Endothelial cell of hepatic sinusoid (primary cell): ENCODE measurements at regions not wholly inside any gene's neighbourhood (a gene's known extent, or its start where the extent isn't known, plus 50 kb on each side); places are given as distances from the start of the nearest gene placed in this dataset.
"Not testable (repeated sequence)": the region's sequence is repeated elsewhere in the genome, so short reads cannot be mapped to it uniquely, and the experiment has no call there.

Experiments used
- in situ Hi-C: cut with HindIII; loops from 2 replicates; pipeline ENCODE4 v1.10.0; 2017; ENCODE audit warnings: low sequenced_read_pairs

- in situ Hi-C loops, result loop anchor here (5.0 kb wide), 1 partner anchor 90 kb away; no protein-coding TSS in a partner anchor
Measured at GRCh38 chr3:72032441-72033135, 247.6 kb upstream of the PROK2 start.

DNA sequence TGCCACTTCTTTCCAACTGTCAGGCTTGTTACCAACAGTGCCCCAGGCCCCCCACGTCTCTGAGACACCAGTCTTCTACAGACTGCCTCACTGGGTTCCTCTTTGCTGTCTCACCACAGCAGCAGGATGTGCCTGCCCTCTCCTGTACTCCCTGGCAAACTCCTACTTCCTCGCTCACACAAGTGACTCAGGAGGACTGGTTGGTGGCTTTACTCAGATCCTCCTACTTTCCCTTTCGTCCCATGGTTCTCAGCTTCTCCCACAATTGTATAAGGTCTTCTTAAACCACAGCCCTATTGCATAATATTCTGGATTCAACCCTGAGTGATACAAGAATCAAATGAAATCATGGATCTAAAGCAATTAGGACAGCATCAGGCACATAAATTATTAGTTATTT is 246.6 kb upstream of the PROK2 start:
- in situ Hi-C loops, result loop anchor here (5.0 kb wide), 1 partner anchor 89 kb away; no protein-coding TSS in a partner anchor

DNA sequence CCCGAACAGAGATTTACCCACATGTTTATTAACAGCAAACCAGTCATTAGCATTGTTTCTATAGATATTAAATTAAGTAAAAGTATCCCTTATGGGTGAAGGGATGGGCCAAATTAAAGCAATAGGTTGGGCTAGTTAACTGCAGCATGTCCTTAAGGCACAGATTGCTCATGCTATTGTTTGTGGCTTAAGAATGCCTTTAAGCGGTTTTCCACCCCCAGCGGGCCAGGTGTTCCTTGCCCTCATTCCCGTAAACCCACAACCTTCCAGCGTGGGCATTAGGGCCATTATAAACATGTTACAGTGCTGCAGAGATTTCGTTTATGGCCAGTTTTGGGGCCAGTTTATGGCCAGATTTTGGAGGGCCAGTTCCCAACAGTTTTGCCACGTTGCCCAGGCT is 245.3 kb upstream of the PROK2 start:
- in situ Hi-C loops, result loop anchor here (5.0 kb wide), 1 partner anchor 88 kb away; no protein-coding TSS in a partner anchor

GRCh38 chr3:72028726-72029125 is 243.8 kb upstream of the PROK2 start:
- in situ Hi-C loops, result not testable (repeated sequence)

DNA sequence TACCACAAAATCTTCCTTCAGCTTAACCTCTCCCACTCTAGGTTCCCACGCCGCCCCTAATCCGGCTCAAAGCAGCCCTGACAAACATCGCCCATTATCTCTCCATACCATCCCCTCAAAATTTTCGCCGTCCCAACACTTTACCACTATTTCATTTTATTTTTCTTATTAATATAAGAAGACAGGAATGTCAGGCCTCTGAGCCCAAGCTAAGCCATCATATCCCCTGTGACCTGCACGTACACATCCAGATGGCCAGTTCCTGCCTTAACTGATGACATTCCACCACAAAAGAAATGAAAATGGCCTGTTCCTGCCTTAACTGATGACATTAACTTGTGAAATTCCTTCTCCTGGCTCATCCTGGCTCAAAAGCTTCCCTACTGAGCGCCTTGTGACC is 243.4 kb upstream of the PROK2 start:
- in situ Hi-C loops, result not testable (repeated sequence)

GRCh38 chr3:72027728-72028127 is 242.8 kb upstream of the PROK2 start:
- in situ Hi-C loops, result not testable (repeated sequence)

DNA sequence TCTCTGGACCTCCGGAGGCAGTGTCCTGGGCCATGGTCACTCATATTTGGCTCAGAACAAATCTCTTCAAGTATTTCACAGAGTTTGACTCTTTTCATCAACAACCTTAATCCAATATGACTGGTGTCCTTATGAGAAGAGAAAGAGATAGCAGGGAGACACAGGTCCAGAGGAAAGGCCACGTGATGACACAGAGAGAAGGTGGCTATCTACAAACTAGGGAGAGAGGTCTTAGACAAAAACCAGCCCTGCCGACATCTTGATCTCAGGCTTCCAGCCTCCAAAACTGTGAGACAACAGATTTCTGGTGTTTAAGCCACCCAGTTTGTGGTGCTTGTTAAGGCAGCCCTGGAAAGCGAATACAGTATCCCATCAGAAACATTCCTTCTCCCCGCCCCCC is 237.1 kb upstream of the PROK2 start:
- in situ Hi-C loops, result no loop called here

- in situ Hi-C loops, result no loop called here
Measured at GRCh38 chr3:72021531-72021930, 236.6 kb upstream of the PROK2 start.

- in situ Hi-C loops, result no loop called here
Measured at GRCh38 chr3:72018343-72018984, 233.5 kb upstream of the PROK2 start.

GRCh38 chr3:72017935-72018334 is 233.0 kb upstream of the PROK2 start:
- in situ Hi-C loops, result no loop called here

DNA sequence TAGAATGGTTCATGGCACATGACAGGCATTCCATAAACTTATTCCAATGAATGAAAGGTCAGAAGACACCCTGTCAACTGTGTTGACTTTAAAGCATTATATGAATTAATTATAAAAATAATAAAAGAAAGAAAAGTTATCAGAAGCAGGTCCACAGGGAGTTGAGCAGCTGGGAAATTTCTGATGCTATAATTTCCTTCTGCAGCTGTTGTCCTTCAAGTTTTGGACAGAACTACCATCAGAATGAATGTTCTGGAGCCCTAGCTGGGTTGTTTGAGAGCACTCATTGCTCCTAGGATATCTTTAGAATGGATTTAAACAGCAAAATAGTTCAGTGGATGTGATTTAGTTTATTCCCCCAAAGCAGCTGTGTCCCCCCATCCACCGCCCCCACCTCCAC is 232.4 kb upstream of the PROK2 start:
- in situ Hi-C loops, result no loop called here

GRCh38 chr3:72015463-72015862 is 230.5 kb upstream of the PROK2 start:
- in situ Hi-C loops, result no loop called here

DNA sequence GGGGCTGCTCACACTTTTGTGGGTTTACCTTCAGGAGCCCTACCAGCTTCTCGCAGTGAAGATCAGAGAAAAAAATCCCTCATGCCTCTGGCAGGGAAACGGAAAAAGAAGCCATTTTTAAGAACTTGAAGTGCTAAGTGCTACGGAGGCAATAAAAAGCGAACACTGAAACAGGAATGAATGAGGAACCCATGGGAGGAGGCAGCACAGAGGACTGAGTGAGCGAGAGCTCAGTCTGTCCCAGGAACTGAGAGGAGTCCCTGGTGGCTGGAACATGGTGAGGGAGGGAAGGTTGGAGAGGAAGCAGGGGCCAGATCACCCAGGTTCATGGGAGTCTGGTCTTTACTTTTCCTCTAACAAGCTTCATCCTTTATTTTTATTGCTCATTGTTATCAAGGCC is 228.1 kb upstream of the PROK2 start:
- in situ Hi-C loops, result no loop called here

DNA sequence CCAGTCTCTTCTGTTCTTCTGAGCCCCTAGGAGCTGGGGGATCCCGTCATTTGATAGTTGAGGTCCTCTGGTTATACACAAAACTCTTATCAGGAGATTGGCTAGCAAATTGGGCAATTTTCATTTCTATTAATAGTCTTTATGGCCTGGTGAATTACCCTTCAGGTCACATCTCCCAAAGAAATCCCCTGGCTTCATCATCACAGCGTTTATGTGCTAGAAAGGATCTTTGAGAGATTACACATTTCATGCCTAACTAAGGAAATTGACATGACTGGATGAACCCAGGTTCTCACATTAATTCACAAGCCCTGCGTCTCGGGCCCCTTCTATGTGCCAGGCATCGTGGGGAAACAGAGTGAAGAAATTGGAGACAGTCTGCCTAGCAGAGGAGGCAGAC is 227.4 kb upstream of the PROK2 start:
- in situ Hi-C loops, result no loop called here

DNA sequence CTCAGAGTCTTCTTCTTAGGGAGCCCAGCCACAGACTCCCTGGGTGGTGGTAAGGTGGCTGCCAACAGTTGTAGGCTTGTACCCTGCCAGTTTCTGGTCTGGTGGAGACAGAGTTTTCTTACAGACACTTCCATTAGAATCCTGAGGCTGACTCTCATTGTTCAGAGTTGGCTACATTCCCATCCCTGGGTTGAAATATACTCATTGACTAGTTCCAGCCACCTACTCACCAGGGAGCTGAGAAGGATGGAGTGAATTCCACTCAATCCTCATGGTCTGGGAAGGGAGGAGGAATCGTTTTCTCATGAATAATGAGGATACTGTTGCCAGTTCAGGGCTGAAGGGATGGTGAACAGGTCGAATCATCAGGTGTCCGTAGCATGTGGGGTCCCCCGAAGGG is 226.5 kb upstream of the PROK2 start:
- in situ Hi-C loops, result no loop called here

DNA sequence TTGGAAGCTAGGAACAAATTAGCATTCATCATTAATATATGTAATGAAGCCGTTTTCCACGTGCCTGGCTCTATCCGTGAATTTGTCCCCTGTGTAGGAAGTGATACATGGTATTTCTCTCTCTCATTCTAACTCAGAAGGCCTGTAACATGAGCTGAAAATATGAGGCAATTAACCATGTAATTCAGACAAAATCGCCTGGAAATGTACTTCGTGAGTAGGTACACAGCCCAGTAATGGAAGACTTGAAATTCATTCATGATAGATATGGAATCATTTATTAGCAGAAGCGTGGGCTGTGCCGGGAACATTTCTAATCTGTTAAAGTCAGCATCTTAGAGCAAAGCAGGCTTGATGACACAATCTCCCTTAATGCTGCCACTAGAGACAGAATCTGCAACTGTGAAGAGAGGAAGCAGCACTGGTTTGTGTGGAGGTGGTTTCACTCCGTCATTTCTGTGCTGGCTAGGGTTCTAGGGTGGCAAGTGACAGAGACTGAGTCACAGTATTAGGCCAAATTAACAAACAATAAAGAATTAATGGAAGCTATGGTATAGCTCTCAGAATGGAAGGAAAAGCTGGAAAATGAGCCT is 225.0 kb upstream of the PROK2 start:
- in situ Hi-C loops, result no loop called here

- in situ Hi-C loops, result no loop called here
Measured at GRCh38 chr3:72008226-72008996, 223.5 kb upstream of the PROK2 start.

DNA sequence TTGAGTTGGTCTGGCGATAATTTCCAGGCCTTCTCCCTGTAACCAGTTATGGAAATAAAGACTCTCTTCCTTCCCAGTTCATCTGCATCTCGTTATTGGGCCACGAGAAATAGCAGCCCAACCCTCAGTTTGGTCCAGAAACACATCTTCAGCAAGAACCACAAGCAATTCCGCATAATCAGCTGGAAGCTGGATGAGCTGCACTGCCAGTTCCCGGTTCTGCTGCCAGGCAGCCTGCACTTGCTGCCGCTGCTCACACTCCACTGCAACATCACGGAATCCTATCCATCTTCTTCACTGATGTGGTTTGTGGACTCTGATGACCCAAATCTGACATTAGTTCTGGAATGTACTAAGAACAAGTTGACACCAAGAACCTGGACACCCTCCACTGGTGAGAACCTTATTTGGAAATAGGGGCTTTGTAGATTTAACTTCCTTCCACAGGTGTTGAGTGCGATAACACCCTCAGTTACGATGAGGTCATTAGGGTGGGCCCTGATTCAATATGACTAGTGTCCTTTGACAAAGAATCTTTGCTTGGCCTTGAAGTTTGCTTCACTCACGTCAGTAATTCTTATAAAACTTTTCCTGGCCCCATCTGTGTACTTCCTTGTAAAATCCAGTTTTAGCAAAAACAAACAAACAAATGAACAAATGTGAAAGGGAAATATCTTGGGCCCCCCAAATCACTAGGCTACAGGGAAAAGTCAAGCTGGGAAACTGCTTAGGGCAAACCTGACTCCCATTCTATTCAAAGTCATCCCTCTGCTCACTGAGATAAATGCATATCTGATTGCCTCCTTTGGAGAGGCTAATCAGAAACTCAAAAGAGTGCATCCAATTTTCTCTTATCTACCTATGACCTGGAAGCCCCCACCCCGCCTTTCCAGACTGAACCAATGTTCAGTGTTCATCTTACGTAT is 221.9 kb upstream of the PROK2 start:
- in situ Hi-C loops, result no loop called here

DNA sequence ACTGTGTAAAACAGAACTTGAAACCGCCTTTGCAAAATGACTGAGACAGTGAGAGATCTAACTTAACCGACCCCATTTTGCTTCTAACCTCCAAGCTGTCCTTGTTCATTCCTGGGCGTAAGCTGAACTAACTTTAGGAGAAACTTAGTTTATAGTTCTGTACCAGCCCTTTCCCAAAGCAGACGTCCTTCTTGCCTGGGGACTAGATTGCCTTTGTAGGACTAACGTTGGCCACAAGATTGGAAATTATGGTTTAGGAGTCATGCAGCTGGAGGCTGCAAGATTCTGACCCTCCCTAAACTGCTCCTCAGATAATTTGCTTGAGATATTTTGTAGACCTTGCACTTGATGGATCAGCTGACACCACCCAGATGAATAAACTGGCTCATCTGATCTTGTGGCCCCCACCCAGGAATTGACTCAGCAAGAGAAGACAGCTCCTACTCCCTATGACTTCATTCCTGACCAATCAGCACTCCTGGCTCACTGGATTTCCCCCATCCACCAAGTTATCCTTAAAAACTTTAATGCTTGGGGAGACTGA is 219.9 kb upstream of the PROK2 start:
- in situ Hi-C loops, result no loop called here

DNA sequence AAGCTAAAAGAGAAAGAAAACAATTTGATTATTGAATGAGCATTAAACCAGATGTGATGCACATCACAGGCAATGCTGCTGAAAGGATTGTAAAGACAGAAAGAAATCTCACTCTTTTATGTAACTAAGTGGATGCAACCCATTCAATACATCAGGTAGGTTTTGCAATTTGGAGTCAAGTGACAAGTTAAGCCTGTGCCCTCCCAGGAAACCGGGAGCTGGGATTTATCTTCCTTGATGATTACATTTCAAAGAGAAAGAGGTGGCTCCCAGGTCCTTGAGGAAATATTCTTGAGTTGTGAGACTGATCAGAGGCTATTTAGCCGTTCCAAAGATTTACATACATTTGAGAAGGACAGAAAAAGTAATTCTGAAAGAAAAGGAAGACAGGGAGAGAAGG is 219.0 kb upstream of the PROK2 start:
- in situ Hi-C loops, result no loop called here
